IMR-90 (cell line): ENCODE measurements at regions not wholly inside any gene's neighbourhood (a gene's known extent, or its start where the extent isn't known, plus 50 kb on each side); places are given as distances from the start of the nearest gene placed in this dataset.

Experiments used
- ATAC-seq: fragments of 200-7000 bp; cut with Tn5 transposase; 2 replicates; pipeline ENCODE4 v1.9.1; 2020; ENCODE audit warnings: low read depth, mild to moderate bottlenecking, moderate library complexity
- BruUV-seq: library from RNA; stranded (reverse); fragments of 400-500 nt; replicated peaks from 2 replicates; lab custom pipeline; 2021; lab: Mats Ljungman, UMichigan
- CTCF ChIA-PET: fragments of 300-600 bp; formaldehyde crosslinking; extraction: SDS; loops from one replicate; lab custom pipeline; 2021; ENCODE audit warnings: antibody characterized with exemption; lab: Yijun Ruan, JAX
- POLR2A ChIA-PET: fragments of 300-600 bp; sonication (Branson Sonifier 250); formaldehyde crosslinking; loops from one replicate; lab custom pipeline; 2022; ENCODE audit warnings: antibody characterized with exemption; ENCODE audit not compliant: unreplicated experiment; lab: Charles Lee
- DNase-seq: peaks from one replicate; pipeline ENCODE4 v3.0.0; 2013
- H2AFZ ChIP-seq: replicated peaks from 2 replicates; pipeline ENCODE3; 2013; ENCODE audit warnings: low read length, mild to moderate bottlenecking; ENCODE audit not compliant: poor library complexity
- H2AK5ac ChIP-seq: 2 replicates; pipeline ENCODE4 v1.6.1; 2013; ENCODE audit warnings: low read depth, low read length, inconsistent platforms
- H2AK9ac ChIP-seq: replicated peaks from 2 replicates; pipeline ENCODE3; 2013; ENCODE audit warnings: mild to moderate bottlenecking, low read depth, low read length, moderate library complexity; ENCODE audit not compliant: poor library complexity
- H2BK120ac ChIP-seq: 2 replicates; pipeline ENCODE4 v1.6.1; 2013; ENCODE audit warnings: low read depth, low read length, inconsistent platforms
- H2BK15ac ChIP-seq: 3 replicates; pipeline ENCODE4 v1.6.1; 2013; ENCODE audit warnings: low read depth, low read length, inconsistent platforms
- H2BK20ac ChIP-seq: 2 replicates; pipeline ENCODE4 v1.6.1; 2013; ENCODE audit warnings: low read depth, mild to moderate bottlenecking, inconsistent platforms, low read length, moderate library complexity
- H2BK5ac ChIP-seq: 2 replicates; pipeline ENCODE4 v1.6.1; 2013; ENCODE audit warnings: mild to moderate bottlenecking, low read depth, low read length, inconsistent platforms; ENCODE audit not compliant: poor library complexity, severe bottlenecking
- H3K14ac ChIP-seq: replicated peaks from 2 replicates; pipeline ENCODE4 v1.6.1; 2013; ENCODE audit warnings: low read depth, low read length, inconsistent platforms
- H3K18ac ChIP-seq: 2 replicates; pipeline ENCODE4 v1.6.1; 2013; ENCODE audit warnings: low read depth, low read length, control low read depth
- H3K23ac ChIP-seq: 2 replicates; pipeline ENCODE4 v1.6.1; 2013; ENCODE audit warnings: low read depth, low read length, inconsistent platforms
- H3K27ac ChIP-seq: 2 replicates; pipeline ENCODE4 v1.5.1; 2013; ENCODE audit warnings: mild to moderate bottlenecking, control low read depth, low read length; ENCODE audit not compliant: insufficient read depth
- H3K27me3 ChIP-seq: 2 replicates; pipeline ENCODE4 v1.6.1; 2013; ENCODE audit warnings: low read length; ENCODE audit not compliant: control insufficient read depth, insufficient read depth
- H3K36me3 ChIP-seq: 2 replicates; pipeline ENCODE4 v1.6.1; 2013; ENCODE audit warnings: low read length, mixed read lengths; ENCODE audit not compliant: control insufficient read depth, insufficient read depth
- H3K4ac ChIP-seq: 2 replicates; pipeline ENCODE4 v1.6.1; 2013; ENCODE audit warnings: low read depth, low read length, inconsistent platforms
- H3K4me1 ChIP-seq: 2 replicates; pipeline ENCODE4 v1.6.1; 2013; ENCODE audit warnings: low read length, mixed read lengths; ENCODE audit not compliant: control insufficient read depth, insufficient read depth
- H3K4me2 ChIP-seq: 2 replicates; pipeline ENCODE4 v1.6.1; 2013; ENCODE audit warnings: low read depth, mild to moderate bottlenecking, control low read depth, low read length, moderate library complexity
- H3K4me3 ChIP-seq: 2 replicates; pipeline ENCODE4 v1.5.1; 2013; ENCODE audit warnings: low read depth, mild to moderate bottlenecking, control low read depth, low read length, moderate library complexity; ENCODE audit not compliant: insufficient read depth
- H3K56ac ChIP-seq: 2 replicates; pipeline ENCODE4 v1.6.1; 2013; ENCODE audit warnings: low read length, inconsistent platforms; ENCODE audit not compliant: insufficient read depth; ENCODE audit errors: extremely low read depth
- H3K79me1 ChIP-seq, 2 experiments: 2 replicates each; pipeline ENCODE4 v1.6.1; 2013; ENCODE audit warnings: low read length in 2 of 2, inconsistent platforms in 1 of 2, low read depth in 1 of 2
- H3K9ac ChIP-seq: 2 replicates; pipeline ENCODE4 v1.6.1; 2013; ENCODE audit warnings: low read depth, low read length, control low read depth
- H3K9me1 ChIP-seq: 2 replicates; pipeline ENCODE4 v1.6.1; 2013; ENCODE audit warnings: low read length, inconsistent platforms; ENCODE audit not compliant: insufficient read depth
- H3K9me3 ChIP-seq: 2 replicates; pipeline ENCODE4 v1.6.1; 2013; ENCODE audit warnings: low read length; ENCODE audit not compliant: control insufficient read depth, insufficient read depth
- H4K20me1 ChIP-seq: 2 replicates; pipeline ENCODE4 v1.6.1; 2013; ENCODE audit warnings: low read length, inconsistent platforms; ENCODE audit not compliant: insufficient read depth
- H4K5ac ChIP-seq: 2 replicates; pipeline ENCODE4 v1.6.1; 2013; ENCODE audit warnings: mild to moderate bottlenecking, low read depth, low read length, control low read depth
- H4K8ac ChIP-seq, 2 experiments: 2 replicates each; pipeline ENCODE4 v1.6.1; 2013; ENCODE audit warnings: low read depth in 2 of 2, low read length in 2 of 2, control low read depth in 1 of 2, inconsistent platforms in 1 of 2
- H4K91ac ChIP-seq: 2 replicates; pipeline ENCODE4 v1.6.1; 2013; ENCODE audit warnings: low read depth, low read length, inconsistent platforms; ENCODE audit not compliant: insufficient read depth
- NFE2L2 ChIP-seq: fragments of 150-350 bp; IDR thresholded peaks from 2 replicates; pipeline ENCODE4 v1.6.1; 2016; ENCODE audit warnings: low read depth, mild to moderate bottlenecking, low read length
- POLR2A ChIP-seq: IDR thresholded peaks from 2 replicates; pipeline ENCODE4 v1.6.1; 2012; ENCODE audit warnings: mild to moderate bottlenecking, low read depth, low read length
- WGBS, 2 experiments: methylation state at CpG; one replicate each; pipeline versions ENCODE4 v1.1.5 to v1.1.7; 2013; ENCODE audit warnings: missing lambda C conversion rate in 2 of 2; ENCODE audit not compliant: insufficient read length in 1 of 2; ENCODE audit errors: extremely low coverage in 2 of 2; 5-methylcytosine and 5-hydroxymethylcytosine counted together
- dilution Hi-C: fragments of 300-500 bp; cut with HindIII; formaldehyde crosslinking; loops from one replicate; pipeline ENCODE4 v1.14.3; 2018; ENCODE audit warnings: low sequenced_read_pairs; ENCODE audit not compliant: unreplicated experiment
- in situ Hi-C: fragments of 300-500 bp; cut with MboI; formaldehyde crosslinking; loops from 3 replicates; pipeline ENCODE4 v1.14.3; 2019; ENCODE audit warnings: low sequenced_read_pairs, inconsistent platforms, mixed read lengths
- intact Hi-C: fragments of 100-400 bp; cut with micrococcal nuclease; formaldehyde crosslinking; loops from 2 replicates; pipeline ENCODE4 v1.10.0; 2022

DNA sequence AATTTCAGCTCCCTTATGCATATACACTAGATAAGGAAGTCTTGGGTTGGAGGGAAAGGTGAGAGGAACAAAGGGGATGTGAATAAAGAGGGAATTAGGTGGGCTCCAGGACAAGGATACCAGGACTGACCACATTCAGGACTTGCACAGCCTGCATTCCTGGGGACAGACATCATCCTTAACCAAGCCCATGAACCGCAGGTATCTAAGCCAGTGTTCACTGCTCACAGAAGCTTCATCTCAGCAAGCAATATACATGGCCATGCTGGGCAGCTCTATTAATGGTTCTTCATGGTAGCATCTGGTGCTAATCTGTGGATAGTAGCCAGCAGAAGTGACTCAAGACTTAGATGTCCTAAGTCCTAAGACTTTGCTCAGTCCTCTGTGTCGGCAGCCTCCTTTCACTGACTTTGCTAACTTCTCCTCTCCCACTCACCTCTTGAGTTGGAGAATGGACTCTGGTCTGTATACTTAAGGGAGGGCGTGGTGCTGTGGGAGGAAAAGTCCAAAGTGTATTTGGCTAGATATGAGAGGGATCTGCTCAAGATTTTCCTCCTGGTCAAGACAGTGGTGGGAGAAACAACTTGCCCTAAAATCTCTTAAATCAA is 136.1 kb downstream of the ASCL1 start:
- in situ Hi-C loops: no loop called here
- intact Hi-C loops: no loop called here

More for the DNA sequence above, 136.1 kb downstream of the ASCL1 start:
- ATAC-seq (no peak), DNase-seq (no peak)
- Histone ChIP-seq H3K9me1 (no peaks in the 10 kb centered on the region), H2AK5ac (no peak overlapping the region), H3K4me3 (no peak overlapping the region), H4K5ac (no peak overlapping the region), H4K8ac (no peak overlapping the region), H3K27me3 (no peaks in the 10 kb centered on the region), H4K91ac (no peak overlapping the region), H4K20me1 (no peaks in the 10 kb centered on the region), H2AFZ (no peak overlapping the region), H3K14ac (no peak overlapping the region), H3K36me3 (no peaks in the 10 kb centered on the region), H3K4me1 (no peaks in the 10 kb centered on the region), H3K18ac (no peak overlapping the region), H3K23ac (no peak overlapping the region), H2BK5ac (no peak overlapping the region), H2BK15ac (no peak overlapping the region), H3K9me3 (peaks cover 13% of the 10 kb centered on the region), H3K4me2 (no peak overlapping the region), H2BK120ac (no peak overlapping the region), H2BK20ac (no peak overlapping the region), H3K9ac (no peak overlapping the region), H3K79me1 (no peaks in the 10 kb centered on the region), H3K27ac (no peak overlapping the region), H3K56ac (no peak overlapping the region), H3K4ac (no peak overlapping the region), H2AK9ac (no peak overlapping the region)
- POLR2A ChIA-PET: no interaction called here
- CTCF ChIA-PET: no interaction called here
- WGBS, 2 experiments: no CpG with 5 or more reads among the region's 3 CpGs
- dilution Hi-C loops: no loop called here
- TF ChIP-seq POLR2A (no peak), NFE2L2 (no peak)
- BruUV-seq: no TSS peak
